ENCODE measurements at regions not wholly inside any gene's neighbourhood (a gene's known extent, or its start where the extent isn't known, plus 50 kb on each side); places are given as distances from the start of the nearest gene placed in this dataset.

DNA sequence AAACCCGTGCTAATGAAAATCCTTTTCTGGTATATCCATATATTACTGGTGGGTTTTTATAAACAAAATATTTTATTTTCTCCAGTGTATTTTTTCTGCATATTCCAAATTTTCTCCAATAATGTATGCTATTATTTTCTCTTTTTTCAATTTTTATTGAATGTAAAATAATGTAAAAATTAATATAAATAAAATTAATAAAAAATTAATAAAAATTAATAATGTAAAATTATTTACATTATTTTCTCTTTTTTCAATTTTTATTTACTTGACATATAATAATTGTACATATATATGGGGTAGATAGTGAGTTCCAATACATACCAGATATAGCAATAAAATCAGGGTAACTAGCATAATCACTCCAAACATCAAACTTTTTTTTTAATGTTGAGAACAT is 56.4 kb downstream of the OXSM start:
- no peak overlapping the region for H3K4me3 ChIP-seq (replicated peaks in 1 of 3; ENCODE audit: insufficient read depth in 1 of 3, low read depth in 1 of 3, low read length in 3 of 3)
- FAIRE-seq = no peak

DNA sequence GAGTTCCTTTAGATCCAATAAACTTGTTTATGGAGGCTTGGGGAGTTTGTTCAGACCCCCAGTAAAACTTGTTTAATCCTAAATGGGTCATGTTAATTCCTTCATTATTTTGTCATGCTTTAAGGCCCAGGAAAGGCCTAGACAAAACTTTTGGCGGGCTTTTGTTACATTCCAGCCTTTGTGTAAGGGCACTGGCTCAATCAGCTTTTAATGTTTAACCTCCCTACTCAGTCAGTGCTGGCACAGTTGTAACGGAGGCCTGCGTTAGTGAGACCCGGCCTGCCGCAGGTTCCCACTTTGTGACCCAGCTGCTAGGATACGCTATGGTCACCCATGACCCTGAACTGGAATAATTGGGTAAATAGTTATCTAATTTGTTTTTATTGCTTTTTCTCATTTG is 59.2 kb downstream of the OXSM start:
- CTCF ChIA-PET = interaction anchor here (2.4 kb wide), 1 partner anchor 18 kb away, joined by 5 read pairs; no protein-coding TSS in a partner anchor
- Histone ChIP-seq H3K4me1 (ENCODE audit: control insufficient read depth, extremely low read depth, insufficient read depth, low read length) (peaks cover 5% of the 10 kb centered on the region), H3K79me2 (ENCODE audit: control insufficient read depth, insufficient read depth, low read length) (no peaks in the 10 kb centered on the region), H4K20me1 (replicated peaks; ENCODE audit: control insufficient read depth, extremely low read depth, insufficient read depth, low read length) (no peaks in the 10 kb centered on the region), H2AFZ (ENCODE audit: low read depth, low read length) (no peak overlapping the region), H3K27me3 (ENCODE audit: control insufficient read depth in 2 of 2, insufficient read depth in 2 of 2, low read length in 2 of 2) (no peaks in the 10 kb centered on the region), H3K9me1 (replicated peaks; ENCODE audit: control insufficient read depth, extremely low read depth, insufficient read depth, low read length) (no peaks in the 10 kb centered on the region), H3K4me3 (replicated peaks in 1 of 3; ENCODE audit: insufficient read depth in 1 of 3, low read depth in 1 of 3, low read length in 3 of 3) (no peak overlapping the region), H3K36me3 (ENCODE audit: control insufficient read depth in 2 of 2, extremely low read depth in 1 of 2, insufficient read depth in 2 of 2, low read length in 2 of 2) (no peaks in the 10 kb centered on the region), H3K4me2 (ENCODE audit: insufficient read depth, low read length) (no peak overlapping the region), H3K27ac (ENCODE audit: insufficient read depth, low read depth, low read length) (no peak overlapping the region), H3K9ac (replicated peaks; ENCODE audit: extremely low read depth, insufficient read depth, low read length) (no peak overlapping the region), H3K9me3 (replicated peaks; ENCODE audit: control insufficient read depth, insufficient read depth, low read length) (no peaks in the 10 kb centered on the region)
- dilution Hi-C loops (cut with MboI; ENCODE audit: extremely low pct_ligation_motif_present, low sequenced_read_pairs) (no loop called here), intact Hi-C loops (cut with micrococcal nuclease) (no loop called here)
- POLR2A ChIA-PET = no interaction called here
- FAIRE-seq (no peak), DNase-seq (ENCODE audit: low read depth, low spot score) (no peak)
- no TSS peak for BruUV-seq (replicated peaks)
- TF ChIP-seq EZH2 (IDR thresholded peaks at IDR 0.05; ENCODE audit: borderline replicate concordance, low read depth, low read length, severe bottlenecking) = no peak

More for the DNA sequence above, 56.4 kb downstream of the OXSM start:
- BruUV-seq (replicated peaks) = no TSS peak
- intact Hi-C loops (cut with micrococcal nuclease) (no loop called here), dilution Hi-C loops (cut with MboI; ENCODE audit: extremely low pct_ligation_motif_present, low sequenced_read_pairs) (no loop called here)
- Histone ChIP-seq H2AFZ (ENCODE audit: low read depth, low read length) (no peak overlapping the region), H3K36me3 (ENCODE audit: control insufficient read depth in 2 of 2, extremely low read depth in 1 of 2, insufficient read depth in 2 of 2, low read length in 2 of 2) (no peaks in the 10 kb centered on the region), H4K20me1 (replicated peaks; ENCODE audit: control insufficient read depth, extremely low read depth, insufficient read depth, low read length) (no peaks in the 10 kb centered on the region), H3K9me3 (replicated peaks; ENCODE audit: control insufficient read depth, insufficient read depth, low read length) (no peaks in the 10 kb centered on the region), H3K79me2 (ENCODE audit: control insufficient read depth, insufficient read depth, low read length) (no peaks in the 10 kb centered on the region), H3K4me2 (ENCODE audit: insufficient read depth, low read length) (no peak overlapping the region), H3K27me3 (ENCODE audit: control insufficient read depth in 2 of 2, insufficient read depth in 2 of 2, low read length in 2 of 2) (no peaks in the 10 kb centered on the region), H3K9me1 (replicated peaks; ENCODE audit: control insufficient read depth, extremely low read depth, insufficient read depth, low read length) (no peaks in the 10 kb centered on the region), H3K4me1 (ENCODE audit: control insufficient read depth, extremely low read depth, insufficient read depth, low read length) (no peaks in the 10 kb centered on the region), H3K27ac (ENCODE audit: insufficient read depth, low read depth, low read length) (no peak overlapping the region), H3K9ac (replicated peaks; ENCODE audit: extremely low read depth, insufficient read depth, low read length) (no peak overlapping the region)
- CTCF ChIA-PET = interaction anchor here (1.0 to 3.1 kb wide), 3 partner anchors 8 to 15 kb away, joined by 3 to 21 read pairs (median 5); no protein-coding TSS in a partner anchor
- POLR2A ChIA-PET = no interaction called here
- no peak for DNase-seq (ENCODE audit: low read depth, low spot score)
- no peak for TF ChIP-seq FOS (IDR thresholded peaks at IDR 0.05; ENCODE audit: borderline replicate concordance, insufficient read depth, low read length)
- no peak for TF ChIP-seq POLR2AphosphoS5 (IDR thresholded peaks at IDR 0.05; ENCODE audit: insufficient read depth, low read depth, low read length)
- TF ChIP-seq POLR2A (IDR thresholded peaks at IDR 0.05; ENCODE audit: low read depth, low read length) = no peak
- TF ChIP-seq JUN (IDR thresholded peaks at IDR 0.05; ENCODE audit: borderline replicate concordance, insufficient read depth, insufficient read length, low read depth) = no peak
- TF ChIP-seq, protein P1, sequence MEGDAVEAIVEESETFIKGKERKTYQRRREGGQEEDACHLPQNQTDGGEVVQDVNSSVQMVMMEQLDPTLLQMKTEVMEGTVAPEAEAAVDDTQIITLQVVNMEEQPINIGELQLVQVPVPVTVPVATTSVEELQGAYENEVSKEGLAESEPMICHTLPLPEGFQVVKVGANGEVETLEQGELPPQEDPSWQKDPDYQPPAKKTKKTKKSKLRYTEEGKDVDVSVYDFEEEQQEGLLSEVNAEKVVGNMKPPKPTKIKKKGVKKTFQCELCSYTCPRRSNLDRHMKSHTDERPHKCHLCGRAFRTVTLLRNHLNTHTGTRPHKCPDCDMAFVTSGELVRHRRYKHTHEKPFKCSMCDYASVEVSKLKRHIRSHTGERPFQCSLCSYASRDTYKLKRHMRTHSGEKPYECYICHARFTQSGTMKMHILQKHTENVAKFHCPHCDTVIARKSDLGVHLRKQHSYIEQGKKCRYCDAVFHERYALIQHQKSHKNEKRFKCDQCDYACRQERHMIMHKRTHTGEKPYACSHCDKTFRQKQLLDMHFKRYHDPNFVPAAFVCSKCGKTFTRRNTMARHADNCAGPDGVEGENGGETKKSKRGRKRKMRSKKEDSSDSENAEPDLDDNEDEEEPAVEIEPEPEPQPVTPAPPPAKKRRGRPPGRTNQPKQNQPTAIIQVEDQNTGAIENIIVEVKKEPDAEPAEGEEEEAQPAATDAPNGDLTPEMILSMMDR (IDR thresholded peaks at IDR 0.05; ENCODE audit: extremely low read depth in 1 of 2, insufficient read depth in 1 of 2, low read depth in 1 of 2, low read length in 2 of 2) = no peak
- TF ChIP-seq GATA2 (IDR thresholded peaks at IDR 0.05; ENCODE audit: insufficient read depth, insufficient read length, low read depth, low read length) = no peak

Data from endothelial cell of umbilical vein (primary cell).